Ishikawa (cell line): ENCODE measurements at regions not wholly inside any gene's neighbourhood (a gene's known extent, or its start where the extent isn't known, plus 50 kb on each side); places are given as distances from the start of the nearest gene placed in this dataset.

ENCODE experiments used
- CEBPB ChIP-seq: IDR thresholded peaks from 2 replicates; pipeline ENCODE4 v1.6.1; 2012
- CREB1 ChIP-seq: IDR thresholded peaks from 2 replicates; pipeline ENCODE4 v1.6.1; 2012; ENCODE audit warnings: low read depth
- EGR1 ChIP-seq: IDR thresholded peaks from 2 replicates; pipeline ENCODE4 v1.6.1; 2012
- EP300 ChIP-seq: IDR thresholded peaks from 2 replicates; pipeline ENCODE4 v1.6.1; 2012; ENCODE audit warnings: borderline replicate concordance
- FOXM1 ChIP-seq: IDR thresholded peaks from 2 replicates; pipeline ENCODE4 v1.6.1; 2012; ENCODE audit warnings: low read depth, borderline replicate concordance
- NFIC ChIP-seq: IDR thresholded peaks from 2 replicates; pipeline ENCODE4 v1.6.1; 2012
- RAD21 ChIP-seq: IDR thresholded peaks from 2 replicates; pipeline ENCODE4 v1.6.1; 2012; ENCODE audit warnings: low read depth
- REST ChIP-seq: IDR thresholded peaks from 2 replicates; pipeline ENCODE4 v1.6.1; 2012; ENCODE audit warnings: low read depth, mild to moderate bottlenecking
- TAF1 ChIP-seq: IDR thresholded peaks from 2 replicates; pipeline ENCODE4 v1.6.1; 2012; ENCODE audit warnings: low read depth, mild to moderate bottlenecking
- TCF12 ChIP-seq: IDR thresholded peaks from 2 replicates; pipeline ENCODE4 v1.6.1; 2012; ENCODE audit warnings: low read depth
- TEAD4 ChIP-seq: IDR thresholded peaks from 2 replicates; pipeline ENCODE4 v1.6.1; 2012
- YY1 ChIP-seq: IDR thresholded peaks from 2 replicates; pipeline ENCODE4 v1.6.1; 2012; ENCODE audit warnings: low read depth
- ZBTB7A ChIP-seq: IDR thresholded peaks from 2 replicates; pipeline ENCODE4 v1.6.1; 2012; ENCODE audit warnings: low read depth
- TF ChIP-seq, protein P1 (sequence below): IDR thresholded peaks from 2 replicates; pipeline ENCODE4 v1.6.1; 2012
- TF ChIP-seq, protein P2 (sequence below): IDR thresholded peaks from 2 replicates; pipeline ENCODE4 v1.6.1; 2012

- TF ChIP-seq EGR1 (no peak), CEBPB (no peak), REST (no peak), YY1 (no peak), CREB1 (no peak), EP300 (no peak), FOXM1 (no peak), TEAD4 (no peak), ZBTB7A (no peak), TCF12 (no peak), RAD21 (no peak), TAF1 (no peak)
- TF ChIP-seq, protein P1, sequence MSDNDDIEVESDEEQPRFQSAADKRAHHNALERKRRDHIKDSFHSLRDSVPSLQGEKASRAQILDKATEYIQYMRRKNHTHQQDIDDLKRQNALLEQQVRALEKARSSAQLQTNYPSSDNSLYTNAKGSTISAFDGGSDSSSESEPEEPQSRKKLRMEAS, result no peak
- TF ChIP-seq, protein P2, sequence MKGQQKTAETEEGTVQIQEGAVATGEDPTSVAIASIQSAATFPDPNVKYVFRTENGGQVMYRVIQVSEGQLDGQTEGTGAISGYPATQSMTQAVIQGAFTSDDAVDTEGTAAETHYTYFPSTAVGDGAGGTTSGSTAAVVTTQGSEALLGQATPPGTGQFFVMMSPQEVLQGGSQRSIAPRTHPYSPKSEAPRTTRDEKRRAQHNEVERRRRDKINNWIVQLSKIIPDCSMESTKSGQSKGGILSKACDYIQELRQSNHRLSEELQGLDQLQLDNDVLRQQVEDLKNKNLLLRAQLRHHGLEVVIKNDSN, result no peak
These were observed 165.9 kb upstream of the ARHGAP5 start for GRCh38 chr14:31911160-31911559.

- TF ChIP-seq CEBPB, result no peak
- no peak for TF ChIP-seq FOXM1
- no peak for TF ChIP-seq TAF1
- no peak for TF ChIP-seq RAD21
- no peak for TF ChIP-seq EP300
- no peak for TF ChIP-seq TCF12
- TF ChIP-seq REST, result no peak
- no peak for TF ChIP-seq TEAD4
- no peak for TF ChIP-seq YY1
- no peak for TF ChIP-seq CREB1
- TF ChIP-seq ZBTB7A, result no peak
- TF ChIP-seq, protein P2, result no peak
- TF ChIP-seq, protein P1, result no peak
- TF ChIP-seq NFIC, result no peak
- TF ChIP-seq EGR1, result no peak
These were observed 163.7 kb upstream of the ARHGAP5 start for GRCh38 chr14:31913370-31913769.

DNA sequence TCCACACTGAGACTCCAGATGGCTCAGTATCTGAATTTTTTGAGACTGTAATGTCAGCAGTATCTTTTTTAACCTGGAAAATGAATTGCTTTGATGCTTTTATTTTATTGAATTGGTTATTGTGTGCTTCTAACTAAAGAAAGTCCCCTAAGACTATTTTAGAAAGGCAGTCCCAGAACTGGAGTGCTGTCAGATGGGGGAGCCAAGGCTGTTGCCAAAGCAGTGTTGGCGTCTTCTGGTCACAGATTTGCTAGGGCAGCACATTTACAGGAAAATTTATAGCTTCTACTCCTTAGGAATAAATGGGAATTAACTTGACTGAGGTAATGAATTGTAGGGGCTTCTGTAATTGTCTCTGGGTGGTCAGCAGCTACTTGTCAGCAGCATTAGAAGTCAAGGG lies 157.1 kb upstream of the ARHGAP5 start:
- no peak for TF ChIP-seq REST
- no peak for TF ChIP-seq TCF12
- TF ChIP-seq TEAD4, result no peak
- TF ChIP-seq, protein P2, result no peak
- no peak for TF ChIP-seq CEBPB
- TF ChIP-seq EGR1, result no peak
- TF ChIP-seq TAF1, result no peak
- no peak for TF ChIP-seq FOXM1
- no peak for TF ChIP-seq ZBTB7A
- TF ChIP-seq CREB1, result no peak
- no peak for TF ChIP-seq EP300
- TF ChIP-seq, protein P1, result no peak
- TF ChIP-seq NFIC, result no peak
- no peak for TF ChIP-seq YY1
- no peak for TF ChIP-seq RAD21

- no peak for TF ChIP-seq TCF12
- TF ChIP-seq YY1, result no peak
- no peak for TF ChIP-seq CREB1
- TF ChIP-seq, protein P2, result no peak
- no peak for TF ChIP-seq CEBPB
- TF ChIP-seq ZBTB7A, result no peak
- no peak for TF ChIP-seq FOXM1
- TF ChIP-seq TAF1, result no peak
- TF ChIP-seq EP300, result no peak
- TF ChIP-seq TEAD4, result no peak
- TF ChIP-seq, protein P1, result no peak
- no peak for TF ChIP-seq RAD21
- no peak for TF ChIP-seq EGR1
- no peak for TF ChIP-seq REST
- TF ChIP-seq NFIC, result no peak
These were observed 156.0 kb upstream of the ARHGAP5 start for GRCh38 chr14:31920989-31921650.
